ENCODE measurements at regions not wholly inside any gene's neighbourhood (a gene's known extent, or its start where the extent isn't known, plus 50 kb on each side); places are given as distances from the start of the nearest gene placed in this dataset.

DNA sequence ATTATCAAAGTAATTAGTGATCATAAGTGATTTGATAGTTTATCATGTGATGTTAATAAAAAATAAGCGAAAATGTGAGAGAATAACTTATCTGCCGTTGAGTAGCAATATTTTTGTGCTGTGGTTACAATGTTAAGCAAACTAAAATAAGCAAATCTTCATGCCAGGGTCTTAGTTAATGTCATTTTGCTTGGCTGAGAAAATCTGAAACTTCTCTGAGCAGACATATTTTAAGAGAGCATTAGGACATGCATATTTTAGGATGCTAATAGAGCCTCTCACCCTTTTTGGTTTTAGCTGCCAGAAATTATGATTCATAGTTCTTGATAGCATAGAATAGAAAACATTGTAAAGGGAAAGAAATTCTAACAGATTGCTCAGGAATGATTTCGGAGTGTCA is 233.5 kb upstream of the ZEB2 start:
- Histone ChIP-seq H3K4me3 (no peak overlapping the region), H3K27ac (no peak overlapping the region), H3K27me3 (no peaks in the 10 kb centered on the region), H3K9me3 (peaks cover 0 to 1% (median under 1%) of the 10 kb centered on the region in 4 donors), H3K36me3 (no peaks in the 10 kb centered on the region), H3K4me1 (no peaks in the 10 kb centered on the region)
- DNase-seq: no peak
- 75 to 77% methylated on average over 3 of the region's 3 CpGs for WGBS, 2 donors
- TF ChIP-seq POLR2AphosphoS5 (IDR thresholded peaks at IDR 0.05): no peak
- TF ChIP-seq EP300 (IDR thresholded peaks at IDR 0.05): no peak
- TF ChIP-seq POLR2A (IDR thresholded peaks at IDR 0.05): no peak
- TF ChIP-seq, protein P1, sequence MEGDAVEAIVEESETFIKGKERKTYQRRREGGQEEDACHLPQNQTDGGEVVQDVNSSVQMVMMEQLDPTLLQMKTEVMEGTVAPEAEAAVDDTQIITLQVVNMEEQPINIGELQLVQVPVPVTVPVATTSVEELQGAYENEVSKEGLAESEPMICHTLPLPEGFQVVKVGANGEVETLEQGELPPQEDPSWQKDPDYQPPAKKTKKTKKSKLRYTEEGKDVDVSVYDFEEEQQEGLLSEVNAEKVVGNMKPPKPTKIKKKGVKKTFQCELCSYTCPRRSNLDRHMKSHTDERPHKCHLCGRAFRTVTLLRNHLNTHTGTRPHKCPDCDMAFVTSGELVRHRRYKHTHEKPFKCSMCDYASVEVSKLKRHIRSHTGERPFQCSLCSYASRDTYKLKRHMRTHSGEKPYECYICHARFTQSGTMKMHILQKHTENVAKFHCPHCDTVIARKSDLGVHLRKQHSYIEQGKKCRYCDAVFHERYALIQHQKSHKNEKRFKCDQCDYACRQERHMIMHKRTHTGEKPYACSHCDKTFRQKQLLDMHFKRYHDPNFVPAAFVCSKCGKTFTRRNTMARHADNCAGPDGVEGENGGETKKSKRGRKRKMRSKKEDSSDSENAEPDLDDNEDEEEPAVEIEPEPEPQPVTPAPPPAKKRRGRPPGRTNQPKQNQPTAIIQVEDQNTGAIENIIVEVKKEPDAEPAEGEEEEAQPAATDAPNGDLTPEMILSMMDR (IDR thresholded peaks at IDR 0.05): no peak
- intact Hi-C loops (cut with DNase I): no loop called here

DNA sequence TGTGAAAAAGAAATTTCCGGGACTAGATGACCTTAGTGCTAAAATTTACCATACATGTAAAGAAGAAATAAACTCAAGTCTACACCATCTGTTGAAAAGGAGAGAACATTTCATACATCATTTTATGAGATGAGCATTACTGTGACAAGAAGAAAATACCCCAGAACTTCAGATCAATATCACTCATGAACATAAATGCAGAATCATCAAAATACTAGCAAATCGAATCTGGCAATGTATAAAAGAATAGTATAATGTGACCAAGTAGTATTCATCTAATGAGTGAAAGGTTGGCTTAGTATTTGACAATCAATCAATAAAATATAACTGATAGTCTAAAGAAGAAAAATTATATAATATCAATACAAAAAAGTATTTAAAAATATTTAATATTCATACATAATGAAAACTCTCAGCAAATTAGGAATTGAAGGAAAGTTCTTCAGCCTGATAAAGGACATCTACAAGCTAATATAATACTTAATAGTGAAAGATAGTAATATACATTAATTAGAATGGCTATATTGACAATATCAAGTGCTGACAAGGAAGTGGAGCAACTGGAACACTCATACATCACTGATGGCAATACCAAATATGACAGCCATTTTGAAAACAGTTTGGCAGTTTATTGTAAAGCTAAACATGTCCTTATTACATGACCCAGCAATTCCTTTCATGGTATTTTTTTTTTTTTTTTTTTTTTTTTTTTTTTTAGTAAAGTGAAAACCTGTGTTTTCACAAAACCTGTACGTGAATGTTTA is 231.4 kb upstream of the ZEB2 start:
- no peak for TF ChIP-seq POLR2AphosphoS5 (IDR thresholded peaks at IDR 0.05)
- TF ChIP-seq EP300 (IDR thresholded peaks at IDR 0.05): no peak
- H3K36me3 ChIP-seq: no peaks in the 10 kb centered on the region
- no peak overlapping the region for H3K27ac ChIP-seq
- H3K9me3 ChIP-seq: peaks cover 0 to 11% (median 6%) of the 10 kb centered on the region in 4 donors
- no peaks in the 10 kb centered on the region for H3K27me3 ChIP-seq
- intact Hi-C loops (cut with DNase I): no loop called here
- H3K4me3 ChIP-seq: no peak overlapping the region
- 86 to 93% methylated on average over 3 of the region's 3 CpGs for WGBS, 2 donors
- no peaks in the 10 kb centered on the region for H3K4me1 ChIP-seq
- DNase-seq: no peak

DNA sequence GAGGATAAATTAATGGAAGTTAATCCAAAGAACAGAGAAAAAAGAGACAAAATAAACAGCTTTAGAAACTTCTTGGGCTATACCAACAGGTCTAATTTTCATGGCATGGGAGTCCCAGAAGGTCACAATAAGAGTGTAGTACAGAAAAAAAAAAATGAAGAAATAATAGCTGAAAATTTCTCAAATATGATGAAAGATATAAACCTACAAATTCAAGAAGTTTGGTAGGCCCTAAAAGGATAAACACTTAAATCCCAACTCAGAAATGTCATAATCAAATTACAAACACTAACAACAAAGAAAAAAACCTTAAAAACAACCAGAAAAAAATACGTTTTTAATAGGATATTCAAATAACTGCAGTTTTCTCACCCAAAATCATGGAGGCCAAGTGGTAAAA is 229.3 kb upstream of the ZEB2 start:
- Histone ChIP-seq H3K4me1 (no peaks in the 10 kb centered on the region), H3K27ac (no peak overlapping the region), H3K27me3 (no peaks in the 10 kb centered on the region), H3K9me3 (peaks cover 0 to 14% (median 6%) of the 10 kb centered on the region in 4 donors), H3K4me3 (no peak overlapping the region), H3K36me3 (no peaks in the 10 kb centered on the region)
- DNase-seq: no peak
- 38 to 83% methylated on average over 1 of the region's 1 CpG for WGBS, 2 donors
- intact Hi-C loops (cut with DNase I): no loop called here
- TF ChIP-seq POLR2AphosphoS5 (IDR thresholded peaks at IDR 0.05) (no peak), POLR2A (IDR thresholded peaks at IDR 0.05) (no peak), EP300 (IDR thresholded peaks at IDR 0.05) (no peak)
- TF ChIP-seq, protein P1 (IDR thresholded peaks at IDR 0.05): no peak

DNA sequence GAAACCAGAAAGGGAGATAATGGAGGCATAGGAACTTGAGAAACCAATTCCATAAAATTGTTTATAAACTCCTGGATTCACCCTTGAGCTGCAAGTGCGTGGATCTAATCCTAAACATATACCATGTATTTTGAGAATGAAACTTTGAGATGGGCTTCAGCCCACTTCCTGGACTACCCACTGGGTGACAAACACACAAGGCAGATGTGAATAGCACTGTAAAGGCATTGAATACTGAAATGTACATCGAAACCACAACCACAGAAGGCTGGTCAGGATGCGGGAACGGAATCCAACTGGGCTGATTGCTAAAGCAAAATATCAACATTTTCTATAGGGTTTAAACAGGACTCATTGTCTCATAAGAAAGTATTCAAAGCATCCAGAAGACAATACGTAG is 228.5 kb upstream of the ZEB2 start:
- Histone ChIP-seq H3K27me3 (no peaks in the 10 kb centered on the region), H3K9me3 (peaks cover 0 to 14% (median 6%) of the 10 kb centered on the region in 4 donors), H3K4me1 (no peaks in the 10 kb centered on the region), H3K27ac (no peak overlapping the region), H3K4me3 (no peak overlapping the region), H3K36me3 (no peaks in the 10 kb centered on the region)
- WGBS, 2 donors: 76 to 97% methylated on average over 5 of the region's 5 CpGs
- TF ChIP-seq POLR2AphosphoS5 (IDR thresholded peaks at IDR 0.05) (no peak), EP300 (IDR thresholded peaks at IDR 0.05) (no peak), POLR2A (IDR thresholded peaks at IDR 0.05) (no peak)
- TF ChIP-seq, protein P1 (IDR thresholded peaks at IDR 0.05): no peak
- intact Hi-C loops (cut with DNase I): no loop called here
- DNase-seq: no peak

DNA sequence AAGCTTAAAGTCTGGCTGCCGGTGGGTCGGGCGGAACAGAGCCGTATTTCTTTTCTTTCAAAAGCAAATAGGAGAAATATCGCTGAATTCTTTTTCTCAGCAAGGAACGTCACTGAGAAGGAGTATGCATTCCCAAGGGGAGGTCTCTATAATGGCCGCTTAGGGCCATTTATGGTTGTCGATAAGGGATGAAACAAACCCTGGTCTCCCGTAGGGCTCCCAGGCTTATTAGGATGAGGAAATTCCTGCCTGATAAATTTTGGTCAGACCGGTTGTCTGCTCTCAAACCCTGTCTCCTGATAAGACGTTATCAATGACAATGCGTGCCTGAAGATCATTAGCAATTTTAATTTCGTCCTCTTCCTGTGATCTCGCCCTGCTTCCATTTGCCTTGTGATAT is 227.7 kb upstream of the ZEB2 start:
- Histone ChIP-seq H3K4me1 (no peaks in the 10 kb centered on the region), H3K27ac (no peak overlapping the region), H3K27me3 (no peaks in the 10 kb centered on the region), H3K4me3 (no peak overlapping the region), H3K9me3 (peaks cover 0 to 14% (median 6%) of the 10 kb centered on the region in 4 donors), H3K36me3 (no peaks in the 10 kb centered on the region)
- 87 to 95% methylated on average over 14 of the region's 14 CpGs for WGBS, 2 donors
- intact Hi-C loops (cut with DNase I): no loop called here
- no peak for DNase-seq
- TF ChIP-seq POLR2A (IDR thresholded peaks at IDR 0.05): no peak
- TF ChIP-seq POLR2AphosphoS5 (IDR thresholded peaks at IDR 0.05): no peak

DNA sequence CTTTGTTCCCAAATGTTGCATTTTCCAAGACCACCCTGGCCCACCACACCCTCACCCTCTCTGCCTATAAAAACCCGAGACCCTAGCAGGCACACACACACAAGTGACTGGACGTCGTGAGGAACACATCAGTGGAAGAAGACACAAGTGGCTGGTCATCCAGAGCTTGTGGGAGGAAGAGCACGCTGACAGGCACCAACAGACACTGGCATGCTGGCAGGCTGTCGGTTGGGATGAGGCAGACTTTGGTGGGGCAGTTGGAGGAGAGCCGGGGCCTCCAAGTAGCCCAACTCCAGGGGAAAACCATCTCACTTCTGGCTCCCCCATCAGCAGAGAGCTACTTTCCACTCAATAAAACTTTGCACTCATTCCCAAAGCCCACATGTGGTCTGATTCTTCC is 225.5 kb upstream of the ZEB2 start:
- WGBS, 2 donors: 82 to 93% methylated on average over 6 of the region's 6 CpGs

More for the DNA sequence above, 225.5 kb upstream of the ZEB2 start:
- TF ChIP-seq POLR2AphosphoS5 (IDR thresholded peaks at IDR 0.05) (no peak), EP300 (IDR thresholded peaks at IDR 0.05) (no peak), POLR2A (IDR thresholded peaks at IDR 0.05) (no peak)
- TF ChIP-seq, protein P1 (IDR thresholded peaks at IDR 0.05): no peak
- no peaks in the 10 kb centered on the region for H3K27me3 ChIP-seq
- intact Hi-C loops (cut with DNase I): no loop called here
- peaks cover 0 to 14% (median 6%) of the 10 kb centered on the region in 4 donors for H3K9me3 ChIP-seq
- H3K27ac ChIP-seq: no peak overlapping the region
- no peaks in the 10 kb centered on the region for H3K36me3 ChIP-seq
- H3K4me1 ChIP-seq: no peaks in the 10 kb centered on the region
- H3K4me3 ChIP-seq: no peak overlapping the region
- DNase-seq: no peak

Measured in sigmoid colon (tissue), 6 donors.